SK-N-MC (cell line): ENCODE measurements at regions not wholly inside any gene's neighbourhood (a gene's known extent, or its start where the extent isn't known, plus 50 kb on each side); places are given as distances from the start of the nearest gene placed in this dataset.

ENCODE experiments used
- DNase-seq: peaks from one replicate; pipeline ENCODE4 v3.0.0-alpha.2; 2011; ENCODE audit warnings: low read depth, low spot score
- H3K27ac ChIP-seq: fragments of 200-600 bp; sonication (generic); 2 replicates; pipeline ENCODE4 v1.5.1; 2016; ENCODE audit warnings: mixed run types
- H3K36me3 ChIP-seq: fragments of 200-600 bp; sonication (generic); 2 replicates; pipeline ENCODE4 v1.6.1; 2017; ENCODE audit warnings: antibody characterized with exemption, low read length, mixed read lengths; ENCODE audit not compliant: insufficient read depth
- H3K4me3 ChIP-seq: fragments of 200-600 bp; sonication (generic); 2 replicates; pipeline ENCODE4 v1.5.1; 2016
- H3K9ac ChIP-seq: fragments of 200-600 bp; sonication (generic); 2 replicates; pipeline ENCODE4 v1.8.0; 2017; ENCODE audit warnings: mixed run types, mixed read lengths; ENCODE audit not compliant: insufficient read length
- H3K9me3 ChIP-seq: fragments of 200-600 bp; sonication (generic); 2 replicates; pipeline ENCODE4 v1.6.1; 2017; ENCODE audit warnings: low read depth, mild to moderate bottlenecking, antibody characterized with exemption, low read length, moderate library complexity, mixed read lengths
- EZH2 ChIP-seq: fragments of 200-600 bp; sonication (generic); IDR thresholded peaks from one replicate; pipeline ENCODE4 v1.6.1; 2017; ENCODE audit warnings: antibody characterized with exemption
- FOXP2 ChIP-seq: optimal IDR thresholded peaks from 2 replicates; pipeline ENCODE3; 2011; ENCODE audit warnings: mild to moderate bottlenecking, moderate library complexity; ENCODE audit not compliant: insufficient read depth; ENCODE audit errors: extremely low read length, control extremely low read depth
- POLR2AphosphoS5 ChIP-seq: IDR thresholded peaks from 2 replicates; pipeline ENCODE4 v1.6.1; 2012; ENCODE audit warnings: mild to moderate bottlenecking, low read depth, low read length, borderline replicate concordance

DNA sequence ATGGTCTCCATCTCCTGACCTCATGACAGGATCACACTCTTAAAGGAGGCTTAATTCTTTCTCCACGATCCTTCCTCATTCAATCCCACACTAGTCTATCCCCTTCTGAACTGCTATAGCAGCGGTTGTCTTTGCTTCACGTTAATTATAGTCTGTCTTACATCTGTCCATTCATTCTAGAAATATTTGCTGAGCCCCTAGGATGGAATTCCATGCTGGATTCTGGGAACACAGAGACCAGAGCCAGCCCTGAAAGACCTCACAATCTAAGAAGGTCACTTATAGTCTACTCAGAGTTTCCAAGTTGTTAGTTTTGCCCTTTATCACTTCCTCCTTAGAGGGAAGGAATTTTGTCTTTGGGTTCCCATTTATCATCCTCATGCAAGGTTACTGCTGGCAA, 193.5 kb downstream of the GAS1 start:
- no peaks in the 10 kb centered on the region for H3K36me3 ChIP-seq
- H3K27ac ChIP-seq, result no peak overlapping the region
- H3K4me3 ChIP-seq, result no peak overlapping the region
- no peaks in the 10 kb centered on the region for H3K9me3 ChIP-seq
- H3K9ac ChIP-seq, result no peak overlapping the region
- no peak for TF ChIP-seq FOXP2
- no peak for TF ChIP-seq EZH2
- no peak for TF ChIP-seq POLR2AphosphoS5
- DNase-seq, result no peak

DNA sequence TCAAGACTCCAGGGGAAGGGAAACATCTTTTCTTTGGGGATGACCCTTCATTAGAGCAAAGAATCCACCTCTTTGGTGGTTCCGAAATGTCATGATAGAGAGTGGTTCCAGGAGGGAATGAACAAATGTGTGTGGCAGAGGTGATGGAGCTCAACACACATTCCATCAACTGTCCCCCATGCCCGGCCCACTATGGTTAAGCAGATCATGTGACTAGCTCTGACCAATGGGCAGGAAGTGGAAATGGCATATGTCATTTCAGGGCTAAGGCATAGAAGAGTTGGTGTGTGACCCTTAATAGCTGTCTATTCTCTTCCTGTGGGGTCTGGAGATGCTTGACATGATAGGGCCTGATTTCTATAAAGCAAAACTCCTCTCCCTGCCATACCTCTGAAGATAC, 194.6 kb downstream of the GAS1 start:
- Histone ChIP-seq H3K9me3 (no peaks in the 10 kb centered on the region), H3K9ac (no peak overlapping the region), H3K4me3 (no peak overlapping the region), H3K27ac (no peak overlapping the region), H3K36me3 (no peaks in the 10 kb centered on the region)
- DNase-seq, result no peak
- no peak for TF ChIP-seq EZH2
- TF ChIP-seq POLR2AphosphoS5, result no peak

DNA sequence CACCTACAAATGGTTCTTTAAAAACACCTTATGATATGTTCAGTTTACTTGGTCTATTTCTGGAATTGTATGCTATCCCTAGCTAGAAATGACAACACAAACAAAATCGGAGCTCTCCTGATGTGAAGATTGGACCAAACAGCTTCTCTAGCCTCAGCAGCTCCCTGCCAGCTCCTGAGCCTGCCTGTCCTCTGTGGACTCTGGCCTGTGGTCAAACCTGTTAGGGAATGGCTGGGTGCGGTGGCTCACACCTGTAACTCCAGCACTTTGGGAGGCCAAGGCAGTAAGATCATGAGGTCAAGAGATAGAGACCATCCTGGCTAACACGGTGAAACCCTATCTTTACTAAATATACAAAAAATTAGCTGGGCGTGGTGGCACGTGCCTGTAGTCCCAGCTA, 195.3 kb downstream of the GAS1 start:
- no peak for TF ChIP-seq FOXP2
- no peak for TF ChIP-seq EZH2
- no peak for TF ChIP-seq POLR2AphosphoS5
- H3K9me3 ChIP-seq, result no peaks in the 10 kb centered on the region
- no peak overlapping the region for H3K27ac ChIP-seq
- no peak overlapping the region for H3K4me3 ChIP-seq
- no peak overlapping the region for H3K9ac ChIP-seq
- DNase-seq, result no peak
- H3K36me3 ChIP-seq, result no peaks in the 10 kb centered on the region

DNA sequence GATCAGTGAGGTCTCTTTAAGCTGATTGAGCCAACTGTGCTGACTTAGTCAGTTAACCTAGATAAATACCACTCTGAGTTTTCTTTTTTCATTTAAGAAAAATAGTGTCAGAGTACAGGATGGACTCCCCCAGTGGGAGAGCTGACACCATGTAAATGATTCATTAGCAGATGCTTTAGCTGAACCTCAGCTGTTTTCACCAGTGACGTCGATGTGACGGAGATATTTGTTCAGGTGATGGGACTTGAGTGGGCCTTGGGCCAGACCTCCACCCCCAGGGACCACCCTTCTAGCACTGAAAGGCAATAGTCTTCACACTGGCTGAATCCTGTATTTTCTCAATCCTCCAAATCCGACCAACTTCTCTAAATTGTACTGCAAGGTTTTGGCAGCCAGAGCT, 196.1 kb downstream of the GAS1 start:
- no peak for DNase-seq
- no peaks in the 10 kb centered on the region for H3K36me3 ChIP-seq
- no peaks in the 10 kb centered on the region for H3K9me3 ChIP-seq
- no peak overlapping the region for H3K27ac ChIP-seq
- H3K4me3 ChIP-seq, result no peak overlapping the region
- TF ChIP-seq POLR2AphosphoS5, result no peak
- no peak for TF ChIP-seq FOXP2
- no peak for TF ChIP-seq EZH2
- H3K9ac ChIP-seq, result no peak overlapping the region

DNA sequence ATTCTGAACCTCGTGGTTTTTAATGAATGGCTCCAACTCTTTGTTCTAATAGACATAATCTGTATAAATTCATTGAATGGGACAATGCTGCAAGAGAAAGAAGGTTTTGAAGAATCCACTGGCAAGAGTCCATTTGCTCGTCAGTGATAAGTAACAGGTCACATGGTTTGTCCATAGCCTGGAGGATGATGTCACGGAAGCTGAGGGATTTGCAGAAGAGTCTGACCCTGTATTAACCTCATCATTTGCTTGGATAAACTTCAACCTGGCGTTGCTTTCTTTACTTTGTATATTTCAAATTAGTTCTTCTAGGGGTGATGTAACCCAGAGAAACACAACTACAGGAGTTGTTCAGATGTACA, 197.4 kb downstream of the GAS1 start:
- TF ChIP-seq FOXP2 (no peak), EZH2 (no peak), POLR2AphosphoS5 (no peak)
- H3K9me3 ChIP-seq, result no peaks in the 10 kb centered on the region
- H3K27ac ChIP-seq, result no peak overlapping the region
- H3K4me3 ChIP-seq, result no peak overlapping the region
- no peaks in the 10 kb centered on the region for H3K36me3 ChIP-seq
- DNase-seq, result no peak
- no peak overlapping the region for H3K9ac ChIP-seq

DNA sequence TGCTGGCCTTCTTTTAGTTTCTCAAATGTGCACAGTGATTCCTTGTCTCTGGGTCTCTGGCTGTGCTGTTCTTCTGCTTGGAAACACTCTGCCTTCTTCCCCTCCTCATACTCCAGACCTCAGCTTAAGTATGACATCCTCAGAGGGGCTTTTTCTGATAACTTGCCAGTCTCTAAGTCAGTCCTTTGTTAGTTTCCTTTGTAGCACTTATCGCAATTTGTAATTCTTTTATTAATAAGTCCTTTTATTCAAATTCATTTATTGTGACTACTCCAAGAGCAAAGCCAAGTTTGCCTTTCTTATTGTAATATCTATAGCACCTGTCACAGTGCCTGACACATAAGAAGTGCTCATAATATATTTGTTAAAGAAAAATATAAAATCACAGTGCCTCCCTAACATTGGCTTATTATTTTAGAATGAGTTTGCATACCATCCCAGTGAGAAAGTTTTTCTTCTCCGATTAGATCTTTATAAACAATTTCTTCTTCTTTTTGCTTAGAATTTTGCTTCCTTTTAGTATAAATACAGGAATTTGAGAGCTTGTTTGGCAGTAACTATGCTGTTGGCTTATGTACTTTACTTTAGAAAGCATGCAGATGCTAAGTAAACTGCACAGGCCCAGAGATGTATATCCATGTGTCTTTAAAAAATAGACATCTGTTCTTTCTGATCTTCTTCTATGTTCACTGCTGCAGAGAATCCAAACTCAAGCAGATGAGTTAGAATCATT, 198.0 kb downstream of the GAS1 start:
- no peaks in the 10 kb centered on the region for H3K36me3 ChIP-seq
- no peaks in the 10 kb centered on the region for H3K9me3 ChIP-seq
- DNase-seq, result no peak
- no peak overlapping the region for H3K27ac ChIP-seq
- no peak overlapping the region for H3K9ac ChIP-seq
- no peak overlapping the region for H3K4me3 ChIP-seq
- no peak for TF ChIP-seq POLR2AphosphoS5
- no peak for TF ChIP-seq EZH2
- TF ChIP-seq FOXP2, result no peak

DNA sequence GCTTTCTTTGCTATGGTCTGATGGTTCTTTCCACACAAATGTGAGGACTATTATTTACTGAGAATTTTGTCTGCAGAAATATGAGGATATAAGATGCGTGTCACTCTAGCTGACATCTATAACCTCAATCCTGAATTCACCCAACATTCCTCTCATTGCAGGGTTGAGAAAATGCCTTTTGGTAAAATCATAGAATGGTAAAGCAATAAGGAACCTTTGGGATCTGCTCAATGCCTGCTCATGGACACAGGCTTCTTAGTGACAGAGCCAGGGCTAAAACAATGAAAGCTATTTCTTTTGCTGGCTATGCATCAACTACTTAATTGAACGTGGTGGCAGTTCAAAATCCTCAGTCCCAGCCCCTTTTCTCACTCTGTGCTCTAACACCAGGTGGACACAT, 199.6 kb downstream of the GAS1 start:
- Histone ChIP-seq H3K9me3 (no peaks in the 10 kb centered on the region), H3K9ac (no peak overlapping the region), H3K4me3 (no peak overlapping the region), H3K27ac (no peak overlapping the region), H3K36me3 (no peaks in the 10 kb centered on the region)
- no peak for TF ChIP-seq POLR2AphosphoS5
- no peak for TF ChIP-seq EZH2
- no peak for TF ChIP-seq FOXP2
- no peak for DNase-seq

DNA sequence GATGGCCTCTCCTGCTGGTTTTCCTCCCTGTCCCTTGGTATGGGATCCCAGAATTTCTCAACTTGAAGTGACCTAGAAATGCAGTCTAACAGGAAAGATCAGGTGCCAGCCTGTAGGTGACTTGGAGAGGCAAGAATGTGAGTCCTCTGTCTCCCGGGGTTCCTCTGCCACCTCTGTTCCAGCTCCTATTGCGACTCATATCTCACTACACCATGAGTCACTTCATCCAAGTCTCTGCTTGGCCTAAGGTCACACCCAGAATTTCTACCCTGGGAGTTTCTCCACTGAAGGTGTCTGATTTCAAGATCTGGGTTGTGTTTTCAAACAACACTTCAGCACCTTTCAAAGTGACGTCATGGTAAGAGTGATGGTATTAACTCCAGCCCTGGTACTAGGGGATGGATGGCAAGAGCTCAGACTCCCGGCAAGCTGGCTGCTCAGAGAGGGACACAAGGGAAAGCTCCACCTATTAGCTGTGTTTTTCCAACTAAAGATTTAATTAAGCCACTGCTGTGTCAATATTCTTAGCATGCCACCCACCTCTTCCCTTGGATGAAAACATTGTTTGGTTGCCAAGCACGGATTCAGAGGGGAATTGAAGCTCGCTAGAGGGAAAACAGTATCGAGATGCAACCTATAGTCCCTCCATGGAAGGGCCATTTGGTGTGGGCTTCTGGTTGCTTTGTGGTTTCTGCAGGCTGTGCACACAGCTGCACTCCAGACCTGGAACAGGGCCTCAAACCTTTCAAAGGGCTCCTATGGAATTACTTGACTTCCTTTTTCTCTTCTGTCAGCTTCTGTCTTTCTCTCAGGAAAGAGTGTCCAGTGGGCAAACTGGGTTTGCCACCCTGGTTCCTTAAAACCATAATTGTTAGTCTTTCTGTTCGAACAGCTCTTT, 205.7 kb downstream of the GAS1 start:
- no peaks in the 10 kb centered on the region for H3K36me3 ChIP-seq
- no peak overlapping the region for H3K9ac ChIP-seq
- no peaks in the 10 kb centered on the region for H3K9me3 ChIP-seq
- H3K27ac ChIP-seq, result no peak overlapping the region
- no peak overlapping the region for H3K4me3 ChIP-seq
- TF ChIP-seq EZH2, result no peak
- TF ChIP-seq FOXP2, result no peak
- no peak for TF ChIP-seq POLR2AphosphoS5
- no peak for DNase-seq

DNA sequence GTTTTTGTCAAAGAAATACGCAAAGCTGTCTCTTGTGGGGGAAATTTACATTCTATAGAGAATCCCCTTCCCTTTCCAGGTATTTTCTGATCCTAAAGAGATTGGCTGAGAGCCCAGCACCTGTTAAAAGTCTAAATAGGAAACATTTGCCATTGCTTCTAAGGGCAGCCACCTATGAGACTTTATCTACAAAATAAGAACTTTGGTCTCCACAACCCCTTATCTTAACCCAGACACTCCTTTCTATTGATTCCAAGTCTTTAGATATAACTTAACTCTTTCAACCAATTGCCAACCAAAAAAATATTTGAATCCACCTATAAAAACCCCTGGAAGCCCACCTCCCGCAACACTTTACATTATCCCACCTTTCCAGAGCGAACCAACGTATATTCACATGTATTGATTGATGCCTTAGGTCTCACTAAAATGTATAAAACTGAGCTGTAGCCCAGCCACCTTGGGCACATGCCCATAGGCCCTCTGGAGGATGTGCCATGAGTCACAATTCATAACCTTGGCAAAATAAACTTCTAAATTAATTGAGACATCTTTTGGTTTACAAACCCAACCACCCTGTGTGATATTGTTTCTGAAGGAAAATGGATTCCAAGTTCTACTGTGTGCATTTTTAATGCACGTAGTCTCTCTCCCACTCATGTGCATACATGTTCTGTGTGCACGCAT, 211.4 kb downstream of the GAS1 start:
- no peak for TF ChIP-seq FOXP2
- TF ChIP-seq POLR2AphosphoS5, result no peak
- no peak for TF ChIP-seq EZH2
- Histone ChIP-seq H3K36me3 (no peaks in the 10 kb centered on the region), H3K27ac (no peak overlapping the region), H3K4me3 (no peak overlapping the region), H3K9me3 (no peaks in the 10 kb centered on the region), H3K9ac (no peak overlapping the region)
- no peak for DNase-seq
